ENCODE measurements at regions not wholly inside any gene's neighbourhood (a gene's known extent, or its start where the extent isn't known, plus 50 kb on each side); places are given as distances from the start of the nearest gene placed in this dataset.

- no peak for DNase-seq
Measured at GRCh38 chr5:174665347-174665746, 59.0 kb upstream of the MSX2 start.

- no peak for DNase-seq
Measured at GRCh38 chr5:174667526-174667925, 56.9 kb upstream of the MSX2 start.

- no peak for DNase-seq
Measured at GRCh38 chr5:174668349-174668748, 56.0 kb upstream of the MSX2 start.

Measured in NCI-H1048 (cell line).